Heart left ventricle (tissue), 13 donors: ENCODE measurements at regions not wholly inside any gene's neighbourhood (a gene's known extent, or its start where the extent isn't known, plus 50 kb on each side); places are given as distances from the start of the nearest gene placed in this dataset.

ENCODE experiments used
- CTCF ChIP-seq, 12 donors: fragments of 200-600 bp; sonication (generic) in 4 of 12; IDR thresholded peaks; one replicate each; pipeline versions ENCODE4 v1.5.0 to v1.8.0; 2018 to 2022; ENCODE audit warnings: antibody characterized with exemption in 12 of 12, mild to moderate bottlenecking in 5 of 12
- POLR2A ChIP-seq, 2 donors: fragments of 450-650 bp; IDR thresholded peaks; one replicate each; pipeline ENCODE4 v1.6.1; 2017; ENCODE audit warnings: antibody characterized with exemption in 2 of 2, mild to moderate bottlenecking in 2 of 2, moderate library complexity in 2 of 2
- donor health status: ischemic (EF 13 %, LVEDD 7.1; RV severe dilation, severe dysfunction).
- donor health status: DM: no; HTN: yes; CAD: no.
- donor health status: DM: no; HTN: no; CAD: no.
- donor health status: ischemic (EF 25% LVEDD 6.9; RV normal size, moderate dysfunction).
- donor health status: ischemic (EF 25% LVEDD 5.7; RV mildly dilated, moderate dysfunction).
- donor health status: ischemic (EF 35%, LVEDD 5.7; RV mildly dilated, moderate dysfunction).
- donor health status: nonischemic (EF 11% LVEDD 7.7; RV severe dilation, severe dysfunction).
- donor health status: DM: yes; HTN: yes; CAD: no.
- donor health status: PGD.
- donor health status: ischemic (EF 29% LVEDD 5.4; RV normal size, mild dysfunction).
- donor health status: nonischemic (EF 23%, LVEDD 6.1; RV moderate dilation, normal function).

GRCh38 chr12:97982684-97983083 is 520.1 kb downstream of the RMST start:
- TF ChIP-seq CTCF (IDR thresholded peaks at IDR 0.05) (no peak), POLR2A (IDR thresholded peaks at IDR 0.05) (no peak)
